PC-9 (cell line): ENCODE measurements at regions not wholly inside any gene's neighbourhood (a gene's known extent, or its start where the extent isn't known, plus 50 kb on each side); places are given as distances from the start of the nearest gene placed in this dataset.

Source experiments
- BruUV-seq: library from RNA; stranded (reverse); fragments of 400-500 nt; replicated peaks from 2 replicates; lab custom pipeline; 2021; lab: Mats Ljungman, UMichigan
- CTCF ChIA-PET: fragments of 300-600 bp; sonication (Branson Sonifier 250); formaldehyde crosslinking; loops from one replicate; lab custom pipeline; 2022; ENCODE audit warnings: antibody characterized with exemption; lab: Charles Lee
- POLR2A ChIA-PET: fragments of 300-600 bp; sonication (Branson Sonifier 250); formaldehyde crosslinking; loops from one replicate; lab custom pipeline; 2022; ENCODE audit warnings: antibody characterized with exemption; ENCODE audit not compliant: unreplicated experiment; lab: Charles Lee
- DNase-seq, 2 experiments: peaks; one replicate each; pipeline versions ENCODE4 v3.0.0 to v3.0.0-alpha.2; 2015 to 2022; ENCODE audit warnings: mixed read lengths in 1 of 2
- H2AFZ ChIP-seq: fragments of 200-600 bp; sonication (generic); 2 replicates; pipeline ENCODE4 v1.8.1; 2017; ENCODE audit warnings: antibody characterized with exemption
- H3F3A ChIP-seq: fragments of 200-600 bp; sonication (generic); 2 replicates; pipeline ENCODE4 v1.8.1; 2017; ENCODE audit warnings: antibody characterized with exemption, mild to moderate bottlenecking, low read depth; ENCODE audit not compliant: insufficient read depth
- H3K27ac ChIP-seq: fragments of 200-600 bp; sonication (generic); 2 replicates; pipeline ENCODE4 v1.6.1; 2016; ENCODE audit warnings: mixed run types
- H3K27me3 ChIP-seq: fragments of 200-600 bp; sonication (generic); 2 replicates; pipeline ENCODE4 v1.6.1; 2016; ENCODE audit warnings: low read depth, mixed run types; ENCODE audit not compliant: insufficient read depth
- H3K36me3 ChIP-seq: fragments of 200-600 bp; sonication (generic); 2 replicates; pipeline ENCODE4 v1.6.1; 2016; ENCODE audit warnings: low read depth, mixed run types
- H3K4me1 ChIP-seq: fragments of 200-600 bp; sonication (generic); replicated peaks from 2 replicates; pipeline ENCODE4 v1.6.1; 2016; ENCODE audit warnings: mixed run types; ENCODE audit not compliant: insufficient read depth
- H3K4me2 ChIP-seq: fragments of 200-600 bp; sonication (generic); 2 replicates; pipeline ENCODE4 v1.6.1; 2017; ENCODE audit warnings: mixed run types
- H3K4me3 ChIP-seq: fragments of 200-600 bp; sonication (generic); 2 replicates; pipeline ENCODE4 v1.6.1; 2016; ENCODE audit warnings: mixed run types
- H3K79me2 ChIP-seq: fragments of 200-600 bp; sonication (generic); 2 replicates; pipeline ENCODE4 v1.6.1; 2017; ENCODE audit warnings: low read depth, mixed run types
- H3K9me2 ChIP-seq: fragments of 200-600 bp; sonication (generic); 2 replicates; pipeline ENCODE4 v1.8.1; 2017; ENCODE audit warnings: mild to moderate bottlenecking; ENCODE audit not compliant: insufficient read depth
- H3K9me3 ChIP-seq: fragments of 200-600 bp; sonication (generic); 2 replicates; pipeline ENCODE4 v1.8.1; 2016; ENCODE audit warnings: low read depth; ENCODE audit not compliant: insufficient read depth
- H4K20me1 ChIP-seq: fragments of 200-600 bp; sonication (generic); 2 replicates; pipeline ENCODE4 v1.8.1; 2017; ENCODE audit not compliant: insufficient read depth
- EZH2 ChIP-seq: fragments of 200-600 bp; sonication (generic); IDR thresholded peaks from 2 replicates; pipeline ENCODE4 v1.8.0; 2017; ENCODE audit warnings: antibody characterized with exemption, low read depth
- intact Hi-C: fragments of 100-400 bp; cut with micrococcal nuclease; formaldehyde crosslinking; loops from one replicate; pipeline ENCODE4 v1.10.0; 2022; ENCODE audit not compliant: unreplicated experiment
- TF ChIP-seq, protein P1 (sequence below): fragments of 200-600 bp; sonication (generic); conservative IDR thresholded peaks from 2 replicates; pipeline ENCODE4 v1.6.1; 2017; ENCODE audit warnings: mixed run types, antibody characterized with exemption, mild to moderate bottlenecking, moderate library complexity

GRCh38 chr6:170190046-170190445 is 100.8 kb downstream of the DLL1 start:
- BruUV-seq, result no TSS peak
- Histone ChIP-seq H3K9me2 (no peaks in the 10 kb centered on the region), H3K79me2 (no peaks in the 10 kb centered on the region), H3K4me2 (no peak overlapping the region), H3K9me3 (no peaks in the 10 kb centered on the region), H4K20me1 (no peaks in the 10 kb centered on the region), H3K36me3 (no peaks in the 10 kb centered on the region), H2AFZ (no peak overlapping the region), H3K4me3 (no peak overlapping the region), H3K27ac (no peak overlapping the region), H3K27me3 (peaks cover 81% of the 10 kb centered on the region), H3K4me1 (no peaks in the 10 kb centered on the region), H3F3A (no peaks in the 10 kb centered on the region)
- no peak for DNase-seq
- ChIA-PET CTCF (no interaction called here), POLR2A (no interaction called here)
- TF ChIP-seq, protein P1, sequence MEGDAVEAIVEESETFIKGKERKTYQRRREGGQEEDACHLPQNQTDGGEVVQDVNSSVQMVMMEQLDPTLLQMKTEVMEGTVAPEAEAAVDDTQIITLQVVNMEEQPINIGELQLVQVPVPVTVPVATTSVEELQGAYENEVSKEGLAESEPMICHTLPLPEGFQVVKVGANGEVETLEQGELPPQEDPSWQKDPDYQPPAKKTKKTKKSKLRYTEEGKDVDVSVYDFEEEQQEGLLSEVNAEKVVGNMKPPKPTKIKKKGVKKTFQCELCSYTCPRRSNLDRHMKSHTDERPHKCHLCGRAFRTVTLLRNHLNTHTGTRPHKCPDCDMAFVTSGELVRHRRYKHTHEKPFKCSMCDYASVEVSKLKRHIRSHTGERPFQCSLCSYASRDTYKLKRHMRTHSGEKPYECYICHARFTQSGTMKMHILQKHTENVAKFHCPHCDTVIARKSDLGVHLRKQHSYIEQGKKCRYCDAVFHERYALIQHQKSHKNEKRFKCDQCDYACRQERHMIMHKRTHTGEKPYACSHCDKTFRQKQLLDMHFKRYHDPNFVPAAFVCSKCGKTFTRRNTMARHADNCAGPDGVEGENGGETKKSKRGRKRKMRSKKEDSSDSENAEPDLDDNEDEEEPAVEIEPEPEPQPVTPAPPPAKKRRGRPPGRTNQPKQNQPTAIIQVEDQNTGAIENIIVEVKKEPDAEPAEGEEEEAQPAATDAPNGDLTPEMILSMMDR, result no peak
- no peak for TF ChIP-seq EZH2
- intact Hi-C loops, result no loop called here

DNA sequence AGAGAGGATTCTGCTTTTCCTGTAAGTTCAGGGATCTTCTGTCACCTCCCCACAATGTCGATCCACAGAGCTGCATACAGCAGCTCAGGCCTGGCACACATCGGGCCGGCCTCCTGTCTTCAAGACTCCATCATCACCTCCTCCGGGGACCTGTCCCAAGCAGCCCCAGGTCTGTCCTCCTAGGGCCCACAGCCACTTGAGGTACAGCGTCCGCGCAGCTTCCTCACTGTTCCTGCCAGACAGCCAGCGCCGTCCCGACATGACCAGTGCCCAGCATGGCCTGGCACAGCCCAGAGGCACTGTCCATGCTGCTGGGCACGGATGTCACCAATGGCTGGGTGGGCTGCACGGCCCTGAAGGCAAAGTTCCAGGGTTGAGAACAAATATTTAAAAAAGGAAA is 101.6 kb downstream of the DLL1 start:
- peaks cover 81% of the 10 kb centered on the region for H3K27me3 ChIP-seq
- BruUV-seq, result no TSS peak
- H4K20me1 ChIP-seq, result no peaks in the 10 kb centered on the region
- no peaks in the 10 kb centered on the region for H3K4me1 ChIP-seq
- DNase-seq, result no peak
- H3F3A ChIP-seq, result no peaks in the 10 kb centered on the region
- H3K36me3 ChIP-seq, result no peaks in the 10 kb centered on the region
- no peaks in the 10 kb centered on the region for H3K9me2 ChIP-seq
- ChIA-PET CTCF (no interaction called here), POLR2A (no interaction called here)
- H3K27ac ChIP-seq, result no peak overlapping the region
- intact Hi-C loops, result no loop called here
- no peaks in the 10 kb centered on the region for H3K79me2 ChIP-seq
- no peak overlapping the region for H3K4me2 ChIP-seq
- no peaks in the 10 kb centered on the region for H3K9me3 ChIP-seq
- TF ChIP-seq, protein P1, result no peak
- no peak for TF ChIP-seq EZH2
- no peak overlapping the region for H3K4me3 ChIP-seq
- no peak overlapping the region for H2AFZ ChIP-seq

DNA sequence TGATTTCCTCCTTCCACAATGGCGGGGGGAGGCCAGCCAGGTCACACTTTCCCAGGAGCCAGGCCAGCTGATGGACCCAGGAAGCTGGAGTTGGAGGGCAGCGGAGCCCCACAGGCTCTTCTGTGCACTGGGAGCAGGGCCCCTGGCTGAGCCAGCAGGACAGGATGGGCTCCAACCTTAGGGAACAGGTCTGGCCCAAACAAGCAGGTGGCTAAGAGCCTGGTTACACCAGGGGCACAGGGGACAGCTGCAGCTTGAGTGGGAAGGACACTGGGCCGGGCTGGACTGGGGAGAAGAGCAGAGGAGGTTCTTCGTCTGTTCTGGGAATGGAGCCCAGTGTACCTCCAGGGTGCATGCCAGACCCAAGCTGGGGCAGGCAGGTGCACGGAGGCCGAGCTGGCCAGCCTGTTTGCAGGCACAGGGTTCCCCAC is 102.3 kb downstream of the DLL1 start:
- Histone ChIP-seq H3K36me3 (no peaks in the 10 kb centered on the region), H3K4me1 (no peaks in the 10 kb centered on the region), H2AFZ (no peak overlapping the region), H3K79me2 (no peaks in the 10 kb centered on the region), H3K27ac (no peak overlapping the region), H3F3A (no peaks in the 10 kb centered on the region), H3K9me2 (no peaks in the 10 kb centered on the region), H3K4me3 (no peak overlapping the region), H3K4me2 (no peak overlapping the region), H4K20me1 (no peaks in the 10 kb centered on the region), H3K9me3 (no peaks in the 10 kb centered on the region), H3K27me3 (peaks cover 75% of the 10 kb centered on the region)
- CTCF ChIA-PET, result no interaction called here
- no peak for TF ChIP-seq EZH2
- TF ChIP-seq, protein P1, result no peak
- BruUV-seq, result no TSS peak
- intact Hi-C loops, result no loop called here
- POLR2A ChIA-PET, result no interaction called here
- no peak for DNase-seq
